Cardiac septum (tissue), 1 donor: ENCODE measurements at regions not wholly inside any gene's neighbourhood (a gene's known extent, or its start where the extent isn't known, plus 50 kb on each side); places are given as distances from the start of the nearest gene placed in this dataset.

Source experiments
- DNase-seq: peaks from one replicate; pipeline ENCODE4 v3.0.0-alpha.2; 2020; ENCODE audit warnings: low spot score
- intact Hi-C: fragments of 100-400 bp; cut with DNase I; formaldehyde crosslinking; loops from one replicate; pipeline ENCODE4 v1.14.0; 2022
- donor health status: DM: no; HTN: no; CAD: no.

DNA sequence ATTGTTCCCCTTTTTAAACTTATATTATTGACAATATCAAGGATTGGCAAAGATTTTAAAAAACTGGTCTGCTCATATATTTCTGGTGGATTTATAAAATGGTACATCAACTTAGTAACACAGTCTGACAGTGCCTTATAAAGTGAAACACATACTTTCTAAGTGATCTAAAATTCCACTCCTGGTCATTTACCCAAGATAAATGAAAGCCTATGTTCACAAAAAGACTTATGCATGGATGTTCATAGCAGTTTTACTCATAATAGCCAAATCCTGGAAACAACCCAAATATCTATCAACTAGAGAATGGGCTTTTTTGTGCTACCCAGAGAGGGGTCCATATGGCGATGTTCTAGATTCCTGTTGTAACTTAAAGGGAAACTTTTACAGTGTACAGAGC lies 222.4 kb upstream of the FAM83B start:
- intact Hi-C loops, result no loop called here
- no peak for DNase-seq

DNA sequence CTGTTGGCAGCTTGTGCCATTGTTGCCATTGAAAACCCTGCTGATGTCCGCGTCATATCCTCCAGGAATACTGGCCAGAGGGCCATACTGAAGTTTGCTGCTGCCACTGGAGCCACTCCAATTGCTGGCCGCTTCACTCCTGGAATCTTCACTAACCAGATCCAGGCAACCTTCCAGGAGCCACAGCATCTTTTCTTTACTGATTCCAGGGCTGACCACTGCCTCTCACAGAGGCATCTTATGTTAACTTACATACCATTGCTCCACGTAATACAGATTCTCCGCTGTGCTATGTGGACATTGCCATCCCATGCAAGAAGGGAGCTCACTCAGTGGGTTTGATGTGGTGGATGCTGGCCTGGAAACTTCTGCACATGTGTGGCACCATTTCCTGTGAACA lies 221.8 kb upstream of the FAM83B start:
- no peak for DNase-seq
- intact Hi-C loops, result no loop called here

DNA sequence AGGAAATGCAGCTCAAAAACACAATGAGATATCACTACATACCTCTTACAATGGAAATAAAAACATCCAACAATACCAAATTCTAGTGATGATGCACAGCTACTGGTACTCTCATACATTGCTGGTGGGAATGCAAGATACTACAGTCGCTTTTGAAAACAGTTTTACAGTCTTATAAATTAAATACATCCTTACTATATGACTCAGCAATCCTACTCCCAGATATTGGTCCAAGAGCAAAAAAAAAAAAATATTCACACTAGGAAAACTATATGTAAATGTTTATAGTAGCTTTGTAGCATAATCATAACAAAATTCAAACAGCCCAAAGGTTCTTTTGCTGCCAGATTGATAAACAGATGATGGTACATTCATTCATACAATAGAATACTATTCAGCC lies 217.4 kb upstream of the FAM83B start:
- no peak for DNase-seq
- intact Hi-C loops, result no loop called here

DNA sequence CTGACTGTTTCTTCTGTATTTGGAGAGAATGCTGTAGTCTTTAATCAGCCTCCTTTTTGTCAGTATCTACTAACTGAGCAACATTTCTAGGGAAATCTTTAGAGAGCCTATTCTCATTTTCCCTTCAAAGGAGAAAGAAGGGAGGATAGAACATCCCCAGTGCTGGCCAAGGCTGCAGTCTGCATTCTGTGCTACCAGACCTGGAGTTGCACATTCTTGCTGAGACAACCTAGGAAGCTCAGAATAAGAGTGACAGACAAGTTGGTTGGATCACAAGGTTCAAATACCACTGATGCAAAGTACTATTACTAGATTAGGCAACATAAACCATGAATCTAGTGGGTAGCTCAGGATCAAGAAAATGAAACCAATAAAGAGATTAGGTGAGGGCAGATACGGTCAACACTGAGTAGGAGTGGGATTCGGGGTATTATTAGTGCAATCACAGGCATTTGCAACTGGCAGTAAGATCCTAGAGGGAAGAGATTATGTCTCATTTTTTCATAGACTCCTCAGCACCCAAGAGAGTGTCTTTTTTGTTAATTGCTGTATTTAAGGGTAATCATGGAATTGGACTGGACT lies 213.5 kb upstream of the FAM83B start:
- intact Hi-C loops, result no loop called here
- no peak for DNase-seq

DNA sequence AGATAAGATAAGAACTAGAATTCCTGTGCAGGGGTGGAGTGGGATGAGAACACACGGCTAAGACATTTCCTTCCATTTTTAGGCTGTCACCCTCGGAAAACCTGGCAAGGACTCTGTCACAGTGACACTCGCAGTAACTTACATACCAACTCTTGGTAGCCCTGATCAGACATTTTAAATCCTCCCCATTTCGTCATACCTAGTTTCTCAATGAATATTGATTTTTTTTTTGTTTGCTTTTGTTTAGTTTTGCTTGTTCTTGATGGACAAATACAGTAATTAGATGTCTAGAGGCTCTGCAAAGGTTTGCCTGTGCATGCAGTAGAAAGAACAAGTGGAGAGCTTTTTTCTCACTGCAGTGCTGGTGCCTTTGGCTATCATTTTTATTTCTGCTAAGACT lies 213.0 kb upstream of the FAM83B start:
- intact Hi-C loops, result no loop called here

DNA sequence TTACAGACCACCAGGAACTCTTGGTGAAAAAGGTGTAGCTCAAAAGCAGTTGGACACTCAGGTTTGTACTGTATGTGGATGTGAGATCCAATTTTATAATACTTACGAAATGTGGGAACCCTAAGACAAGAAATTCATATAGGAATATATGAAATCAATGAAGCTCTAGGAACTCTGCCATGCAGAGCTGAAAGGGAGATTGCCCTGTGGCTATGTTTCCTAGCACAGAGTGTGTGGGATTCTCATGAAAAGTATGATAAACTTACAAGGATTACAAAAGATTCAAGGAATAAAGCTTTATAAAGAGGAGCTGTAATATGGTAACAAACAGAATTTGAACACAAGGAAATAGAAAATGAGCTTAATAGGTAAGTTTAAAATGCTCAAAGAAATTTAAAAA lies 205.7 kb upstream of the FAM83B start:
- intact Hi-C loops, result no loop called here
- DNase-seq, result no peak

More for the DNA sequence above, 213.0 kb upstream of the FAM83B start:
- no peak for DNase-seq

DNA sequence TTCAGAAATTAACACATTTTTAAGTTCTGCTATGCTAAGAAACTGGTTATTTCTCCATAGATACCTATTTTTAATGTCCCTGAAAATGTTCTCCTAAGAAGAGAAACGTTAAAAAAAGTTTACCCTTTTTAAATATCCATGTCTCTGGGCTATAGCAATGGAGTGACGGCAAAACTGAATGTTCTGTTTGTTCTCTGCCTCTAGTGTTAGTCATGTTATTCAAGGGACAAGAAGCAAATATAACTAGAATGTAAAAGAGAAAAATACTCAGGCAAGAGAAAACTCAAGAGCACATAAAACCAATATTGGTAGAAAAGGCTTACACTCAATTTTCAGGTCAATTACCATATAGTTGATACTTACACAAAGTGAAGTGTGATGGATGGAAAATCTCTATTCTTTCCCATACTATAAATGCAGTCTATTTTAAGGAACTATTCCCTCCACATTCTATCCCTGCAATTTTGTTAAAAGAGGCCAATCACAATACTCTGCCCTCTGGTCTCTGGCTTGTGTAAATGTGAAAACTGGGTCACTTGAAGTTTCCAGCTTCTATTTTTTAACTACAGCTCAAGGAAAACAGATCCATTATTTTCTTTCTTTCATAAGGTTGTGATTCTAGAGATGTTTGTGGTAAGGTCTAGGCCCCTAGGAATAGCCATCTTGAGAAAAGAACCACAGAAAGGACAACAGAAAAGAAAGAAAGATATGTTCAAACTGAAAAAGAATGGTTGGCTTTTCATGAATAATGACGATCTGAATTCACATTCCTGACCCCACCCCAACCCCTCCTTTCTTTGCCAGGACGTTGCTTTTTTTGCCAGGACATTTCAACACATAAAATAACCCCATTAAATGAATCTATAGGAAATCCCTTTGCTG lies 200.3 kb upstream of the FAM83B start:
- no peak for DNase-seq
- intact Hi-C loops, result no loop called here

DNA sequence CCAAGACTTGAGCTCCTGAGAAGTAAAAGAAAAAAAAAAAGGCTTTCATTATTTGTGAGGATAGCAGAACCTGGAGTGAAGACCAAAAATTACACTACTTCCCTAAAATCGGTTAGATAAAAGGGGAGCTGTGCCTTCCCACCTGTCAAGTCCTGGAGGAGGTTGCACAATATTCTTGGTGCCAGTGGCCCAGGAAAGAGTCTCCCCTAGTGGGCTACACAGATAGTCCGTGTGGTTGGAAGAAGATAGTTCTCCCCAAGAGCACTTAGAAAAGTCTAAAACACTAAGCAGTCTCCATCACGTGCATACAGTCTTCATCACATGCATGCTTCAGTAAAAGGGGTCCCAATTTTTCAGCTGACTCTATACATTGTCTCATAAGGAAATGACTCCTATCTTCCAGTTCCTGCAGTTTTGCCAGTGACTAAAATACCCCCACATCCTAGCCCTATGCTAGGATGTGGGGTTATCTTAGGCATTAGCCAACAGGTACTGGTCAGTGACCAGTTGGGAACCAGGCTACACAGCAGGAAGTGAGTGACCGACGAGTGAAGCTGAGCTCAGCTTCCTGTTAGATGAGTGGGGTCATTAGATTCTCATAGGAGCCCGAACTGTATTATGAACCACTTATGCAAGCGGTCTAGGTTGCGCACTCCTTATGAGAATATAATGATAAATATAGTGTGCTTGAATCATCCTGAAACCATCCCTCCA lies 199.5 kb upstream of the FAM83B start:
- intact Hi-C loops, result no loop called here
- DNase-seq, result no peak

DNA sequence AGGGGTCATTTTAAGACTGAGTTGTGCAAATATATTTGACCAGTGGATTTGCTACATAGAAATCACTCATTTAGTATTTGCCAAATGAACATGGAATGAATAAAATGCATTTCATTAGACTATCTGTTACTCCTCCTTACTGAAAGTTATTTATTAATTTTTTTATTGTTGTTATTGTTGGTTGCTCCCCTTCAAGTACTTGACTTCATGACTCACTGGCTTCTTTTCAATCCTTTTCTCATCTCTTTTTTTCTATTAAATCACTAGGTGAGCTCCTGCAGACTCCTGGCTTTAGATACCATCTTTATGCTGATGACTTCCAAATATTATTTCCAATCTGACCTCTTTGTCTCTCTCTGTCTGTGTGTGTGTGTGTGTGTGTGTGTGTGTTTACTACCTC lies 192.2 kb upstream of the FAM83B start:
- DNase-seq, result no peak
- intact Hi-C loops, result no loop called here

DNA sequence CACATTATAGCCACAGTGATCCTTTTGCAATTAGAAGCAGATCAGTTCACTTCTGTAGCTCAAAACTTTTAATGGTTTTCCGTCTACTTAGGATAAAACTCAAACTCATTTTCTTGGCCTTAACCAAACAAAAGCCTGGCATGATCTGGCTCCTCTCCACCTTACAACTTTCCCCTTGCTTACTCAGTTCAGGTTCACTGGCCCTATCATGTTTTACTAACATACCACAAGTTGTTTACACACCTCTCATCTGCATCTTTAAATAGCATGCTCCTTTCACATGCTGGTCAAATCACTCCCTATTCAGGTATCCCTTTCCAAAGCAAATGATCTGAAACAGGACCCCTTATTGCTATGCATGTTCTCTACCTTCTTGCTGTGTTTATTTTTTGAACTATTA lies 191.4 kb upstream of the FAM83B start:
- intact Hi-C loops, result no loop called here
- DNase-seq, result no peak

DNA sequence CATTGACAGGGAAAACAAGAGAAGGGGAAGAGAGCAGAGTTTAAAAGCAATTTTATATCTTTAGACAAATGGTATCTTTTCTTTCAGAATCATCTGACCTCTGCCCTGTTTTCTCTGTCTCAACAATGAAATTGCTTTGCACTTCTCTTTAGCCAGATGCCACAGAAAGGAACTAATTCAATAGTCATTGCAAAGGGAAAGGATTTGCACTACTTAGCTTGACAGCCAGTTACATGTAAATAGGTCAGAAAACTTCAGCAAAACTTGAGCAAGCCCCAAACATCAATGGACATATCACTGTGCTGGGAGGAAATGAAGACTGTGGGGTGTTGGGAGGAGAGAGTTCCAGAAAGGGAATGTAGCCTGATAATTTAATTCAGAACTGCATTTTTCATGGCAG lies 181.3 kb upstream of the FAM83B start:
- DNase-seq, result no peak
- intact Hi-C loops, result no loop called here

DNA sequence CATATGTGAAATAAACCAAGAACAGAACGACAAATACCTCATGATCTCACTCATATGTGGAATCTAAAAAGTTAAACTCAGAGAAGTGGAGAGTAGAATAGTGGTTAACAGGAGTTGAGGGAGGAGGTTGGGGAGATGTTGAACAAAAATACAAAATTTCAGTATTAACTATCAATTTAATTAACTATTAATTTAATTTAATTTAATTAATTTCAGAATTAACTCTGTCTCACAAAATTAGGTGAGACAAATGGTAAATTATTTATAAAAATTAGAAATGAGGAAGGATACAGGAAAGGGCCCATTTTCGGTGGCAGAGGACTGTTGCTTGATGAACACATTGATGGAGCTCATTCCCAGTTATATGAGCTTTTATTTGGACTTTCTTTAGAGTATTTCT lies 166.0 kb upstream of the FAM83B start:
- intact Hi-C loops, result no loop called here
- DNase-seq, result no peak

DNA sequence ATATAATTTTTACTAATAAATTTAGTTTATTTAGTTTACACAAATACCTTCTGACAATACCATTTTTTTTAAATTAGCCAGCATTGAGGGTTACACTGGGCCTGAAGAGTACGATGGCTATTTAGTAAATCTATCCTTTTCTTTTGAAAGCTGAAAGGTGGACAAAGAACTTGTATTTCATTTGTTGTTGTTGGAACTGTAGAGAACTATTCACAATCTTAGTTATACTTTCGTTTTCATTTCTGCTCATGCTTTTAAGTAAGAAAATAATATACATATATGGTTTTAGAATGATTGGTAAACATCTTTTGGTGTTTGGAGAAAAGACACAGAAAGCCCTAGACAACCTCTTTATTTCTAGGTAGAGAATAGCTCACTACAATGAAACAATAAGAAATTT lies 165.3 kb upstream of the FAM83B start:
- no peak for DNase-seq
- intact Hi-C loops, result no loop called here

DNA sequence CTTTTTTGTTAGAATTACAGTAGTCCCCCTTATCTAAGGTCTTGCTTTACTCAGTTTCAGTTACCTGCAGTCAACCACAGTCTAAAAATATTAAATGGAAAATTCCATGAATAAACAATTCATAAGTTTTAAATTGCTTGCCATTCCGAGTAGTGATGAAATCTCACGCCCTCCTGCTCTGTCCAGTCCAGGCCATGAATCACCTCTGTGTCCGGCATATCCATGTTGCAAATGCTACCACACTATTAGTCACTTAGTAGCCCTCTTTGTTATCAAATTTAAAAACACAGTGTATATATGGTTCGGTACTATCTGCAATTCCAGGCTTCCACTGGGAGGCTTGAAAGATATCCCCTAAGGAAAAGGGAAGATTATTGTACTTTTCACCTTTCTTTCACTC lies 164.6 kb upstream of the FAM83B start:
- no peak for DNase-seq
- intact Hi-C loops, result no loop called here

DNA sequence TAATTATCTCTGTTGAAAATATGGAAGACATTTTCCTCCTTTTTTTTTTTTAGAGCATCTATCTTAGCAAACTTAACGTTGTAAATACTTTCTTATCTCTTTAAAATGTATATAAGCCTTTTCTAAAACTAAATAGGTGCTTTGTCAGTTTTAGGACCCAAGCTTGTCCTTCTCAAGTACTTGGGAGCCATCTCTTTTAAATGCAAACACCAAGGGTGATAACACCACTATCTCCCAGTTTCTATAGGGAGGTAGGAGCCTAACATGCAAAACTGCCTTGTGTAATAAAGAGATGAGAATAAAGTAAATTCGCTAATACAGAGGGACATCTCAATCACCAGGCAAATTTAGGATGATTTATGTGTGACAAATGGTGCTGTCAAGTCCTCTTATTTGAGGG lies 157.0 kb upstream of the FAM83B start:
- no peak for DNase-seq
- intact Hi-C loops, result no loop called here

DNA sequence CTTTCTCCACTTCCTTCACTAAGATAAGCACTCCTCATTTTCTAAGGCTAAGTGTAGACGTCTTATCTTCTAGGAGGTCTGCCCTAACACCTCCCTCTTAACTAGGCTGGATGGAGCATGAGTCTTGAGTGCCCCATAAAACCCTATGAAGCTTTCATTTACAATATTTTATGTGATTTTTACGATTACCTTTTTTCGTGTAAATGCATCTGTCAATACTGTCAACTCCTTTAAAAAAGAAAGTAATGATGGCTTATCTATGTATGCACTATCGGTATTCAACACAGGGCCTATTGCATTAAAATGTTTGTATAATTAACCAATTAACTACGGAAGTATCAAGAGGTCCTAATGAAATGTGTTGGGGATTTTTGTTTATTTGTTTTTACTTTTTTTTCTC lies 156.0 kb upstream of the FAM83B start:
- intact Hi-C loops, result no loop called here
- no peak for DNase-seq

DNA sequence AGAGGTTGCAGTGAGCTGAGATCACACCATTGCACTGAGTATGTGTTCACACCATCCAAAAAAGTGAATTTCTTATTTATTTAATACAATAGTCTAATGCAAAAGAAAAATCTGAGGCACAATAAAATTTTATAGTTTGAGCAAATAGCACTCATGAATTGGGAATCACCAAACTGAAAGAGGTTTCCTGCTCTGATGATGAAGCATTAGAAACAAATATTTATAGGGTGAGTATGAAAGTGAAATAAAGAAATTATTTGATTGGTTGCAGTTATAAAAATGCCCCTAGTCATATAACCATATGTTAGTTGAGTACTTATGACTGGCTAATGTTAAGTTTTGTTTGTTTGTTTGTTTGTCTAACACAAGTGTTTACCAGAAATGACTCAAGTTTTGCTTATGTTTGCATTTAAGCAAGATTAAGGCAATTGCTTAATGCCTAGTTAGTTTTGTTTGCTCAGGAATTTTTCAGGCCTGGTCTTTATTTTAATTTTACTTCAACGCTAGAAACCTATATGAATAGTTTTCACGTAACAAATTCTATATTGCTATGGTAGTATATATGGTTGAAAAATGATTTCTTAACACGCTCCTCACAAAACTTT lies 151.5 kb upstream of the FAM83B start:
- DNase-seq, result no peak
- intact Hi-C loops, result no loop called here

DNA sequence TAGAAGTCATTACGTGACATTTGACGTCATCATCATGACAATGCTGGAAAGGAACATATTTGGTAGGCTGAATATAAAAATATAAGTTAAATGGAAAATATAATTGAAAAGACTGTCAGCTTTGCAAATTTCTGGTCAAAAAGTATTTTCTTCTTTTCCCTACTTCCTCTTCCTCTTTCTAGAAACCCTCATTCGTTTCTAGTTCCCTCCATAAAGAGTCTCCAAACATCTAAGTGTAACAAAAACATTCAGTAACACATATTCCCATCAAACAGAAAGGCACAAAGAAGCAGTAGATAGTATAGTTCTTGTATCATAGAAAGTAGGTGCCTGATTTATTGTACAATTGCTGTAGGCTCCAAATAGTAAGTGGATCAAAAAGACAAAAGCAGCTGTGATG lies 150.8 kb upstream of the FAM83B start:
- intact Hi-C loops, result no loop called here
- DNase-seq, result no peak

DNA sequence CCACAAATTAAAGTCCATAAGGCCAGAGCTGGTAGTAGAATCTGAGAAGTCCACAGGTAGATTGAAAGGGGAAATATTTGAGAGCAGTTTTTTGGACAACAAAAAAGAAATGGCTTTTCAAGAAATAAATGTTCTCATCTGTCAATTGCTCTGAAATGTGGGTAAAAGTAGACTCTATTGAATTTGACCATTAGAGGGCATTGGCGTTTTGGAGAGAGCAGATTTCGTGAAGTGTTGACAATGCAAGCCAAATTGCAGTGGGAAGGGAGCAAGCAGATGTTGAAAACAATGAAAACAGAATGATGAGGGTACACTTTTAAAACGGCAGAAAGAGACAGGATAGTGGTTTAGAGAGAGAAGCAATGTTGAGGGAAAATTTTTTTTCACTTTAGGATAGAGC lies 149.1 kb upstream of the FAM83B start:
- intact Hi-C loops, result no loop called here
- no peak for DNase-seq

DNA sequence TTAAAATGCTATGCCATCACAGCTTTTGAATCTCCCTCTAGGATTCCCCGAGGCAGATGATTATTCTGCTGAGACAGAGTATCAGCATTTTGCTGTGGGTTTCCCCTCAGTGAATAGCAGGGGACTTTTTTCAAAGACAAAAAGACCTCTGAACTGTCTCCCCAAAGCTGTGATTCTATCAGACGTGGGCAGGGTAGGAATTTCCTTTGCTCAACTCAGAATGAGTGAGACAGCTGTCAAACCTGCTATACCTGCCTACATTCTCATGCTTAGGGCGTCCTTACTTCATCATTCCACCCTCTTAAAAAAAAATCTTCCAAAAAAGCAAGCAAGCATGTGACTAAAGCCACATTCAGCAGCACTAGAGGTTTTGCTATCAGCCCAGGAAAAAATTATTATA lies 147.6 kb upstream of the FAM83B start:
- intact Hi-C loops, result no loop called here
- DNase-seq, result no peak

DNA sequence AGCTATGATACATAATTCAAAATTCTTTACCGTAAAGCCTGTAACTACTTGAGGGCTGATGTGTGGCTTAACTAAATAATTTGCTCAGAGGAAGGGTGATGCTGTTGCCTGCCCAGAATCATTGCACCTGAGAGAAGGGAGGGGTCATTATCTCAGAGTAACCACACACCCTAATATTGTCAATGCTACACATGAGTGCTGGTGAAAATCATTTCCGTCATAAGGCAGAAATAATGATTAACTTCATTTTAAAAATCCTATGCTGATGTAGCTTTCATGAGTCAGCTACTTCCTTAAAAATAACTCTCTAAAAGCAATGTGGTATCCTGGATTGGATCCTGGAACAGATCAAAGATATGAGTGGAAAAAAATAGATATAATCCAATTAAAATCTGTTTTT lies 146.4 kb upstream of the FAM83B start:
- intact Hi-C loops, result no loop called here
- DNase-seq, result no peak
